Heart left ventricle (tissue), 16 donors: ENCODE measurements at regions not wholly inside any gene's neighbourhood (a gene's known extent, or its start where the extent isn't known, plus 50 kb on each side); places are given as distances from the start of the nearest gene placed in this dataset.

Experiments used
- ATAC-seq, 4 donors: fragments of 200-7000 bp; cut with Tn5 transposase; one replicate each; pipeline ENCODE4 v1.9.1; 2020 to 2022; ENCODE audit warnings: moderate library complexity in 4 of 4, mild to moderate bottlenecking in 3 of 4, moderate number of reproducible peaks in 1 of 4
- DNase-seq, 5 donors: peaks; one replicate each; pipeline ENCODE4 v3.0.0-alpha.2; 2020
- H3K27ac ChIP-seq, 12 donors: fragments of 200-600 bp; sonication (generic) in 4 of 12; one replicate each; pipeline versions ENCODE4 v1.5.0 to v1.8.0; 2016 to 2022; ENCODE audit warnings: mild to moderate bottlenecking in 2 of 12
- H3K27me3 ChIP-seq, 9 donors: fragments of 200-600 bp; sonication (generic) in 2 of 9; one replicate each; pipeline versions ENCODE4 v1.5.1 to v1.8.0; 2016 to 2022; ENCODE audit warnings: mild to moderate bottlenecking in 3 of 9
- H3K36me3 ChIP-seq, 9 donors: fragments of 200-600 bp; sonication (generic) in 2 of 9; one replicate each; pipeline versions ENCODE4 v1.5.0 to v1.8.0; 2018 to 2022; ENCODE audit warnings: mild to moderate bottlenecking in 2 of 9
- H3K4me1 ChIP-seq, 12 donors: fragments of 200-600 bp; sonication (generic) in 4 of 12; one replicate each; pipeline versions ENCODE4 v1.5.0 to v1.8.0; 2016 to 2022; ENCODE audit warnings: mild to moderate bottlenecking in 3 of 12
- H3K4me3 ChIP-seq, 12 donors: fragments of 200-600 bp; sonication (generic) in 4 of 12; one replicate each; pipeline versions ENCODE4 v1.5.0 to v1.8.0; 2017 to 2022; ENCODE audit warnings: mild to moderate bottlenecking in 9 of 12, moderate library complexity in 4 of 12
- H3K9me3 ChIP-seq, 12 donors: fragments of 200-600 bp; sonication (generic) in 4 of 12; one replicate each; pipeline versions ENCODE4 v1.5.0 to v1.8.0; 2016 to 2022; ENCODE audit warnings: mild to moderate bottlenecking in 1 of 12
- POLR2A ChIP-seq, 2 donors: fragments of 450-650 bp; IDR thresholded peaks; one replicate each; pipeline ENCODE4 v1.6.1; 2017; ENCODE audit warnings: antibody characterized with exemption in 2 of 2, mild to moderate bottlenecking in 2 of 2, moderate library complexity in 2 of 2
- WGBS, 4 donors: extraction: QIAGEN DNeasy Blood & Tissue Kit in 2 of 4; methylation state at CpG; one replicate each; pipeline versions ENCODE4 v1.1.5 to v1.1.7; 2013 to 2018; 5-methylcytosine and 5-hydroxymethylcytosine counted together
- intact Hi-C, 10 donors: fragments of 100-400 bp; cut with DNase I; formaldehyde crosslinking; loops; one replicate each; pipeline versions ENCODE4 v1.11.1 to v1.14.2; 2022
- microRNA counts, 2 donors: library from miRNA; unstranded; fragments of <30 nt; microRNA quantifications; one replicate each; lab custom pipeline; 2016
- microRNA-seq, 4 donors: library from miRNA; unstranded; fragments of <30 nt; microRNA quantifications; one replicate each; pipeline versions ENCODE4 to v1.2.0, GENCODE V29; 2017 to 2020
- TF ChIP-seq, protein P1 (sequence below), 12 donors: fragments of 200-600 bp; sonication (generic) in 4 of 12; IDR thresholded peaks; one replicate each; pipeline versions ENCODE4 v1.5.0 to v1.8.0; 2018 to 2022; ENCODE audit warnings: antibody characterized with exemption in 12 of 12, mild to moderate bottlenecking in 5 of 12
- donor health status: ischemic (EF 13 %, LVEDD 7.1; RV severe dilation, severe dysfunction).
- donor health status: healthy with polysubstance abuse.
- donor health status: DM: no; HTN: yes; CAD: no.
- donor health status: DM: no; HTN: no; CAD: no.
- donor health status: ischemic (EF 25% LVEDD 6.9; RV normal size, moderate dysfunction).
- donor health status: ischemic (EF 25% LVEDD 5.7; RV mildly dilated, moderate dysfunction).
- donor health status: healthy.
- donor health status: DM: yes; HTN: yes; CAD: no.
- donor health status: ischemic (EF 35%, LVEDD 5.7; RV mildly dilated, moderate dysfunction).
- donor health status: nonischemic (EF 11% LVEDD 7.7; RV severe dilation, severe dysfunction).
- donor health status: DM: yes; HTN: yes; CAD: no.
- donor health status: PGD.
- donor health status: ischemic (EF 29% LVEDD 5.4; RV normal size, mild dysfunction).
- donor health status: nonischemic (EF 23%, LVEDD 6.1; RV moderate dilation, normal function).

DNA sequence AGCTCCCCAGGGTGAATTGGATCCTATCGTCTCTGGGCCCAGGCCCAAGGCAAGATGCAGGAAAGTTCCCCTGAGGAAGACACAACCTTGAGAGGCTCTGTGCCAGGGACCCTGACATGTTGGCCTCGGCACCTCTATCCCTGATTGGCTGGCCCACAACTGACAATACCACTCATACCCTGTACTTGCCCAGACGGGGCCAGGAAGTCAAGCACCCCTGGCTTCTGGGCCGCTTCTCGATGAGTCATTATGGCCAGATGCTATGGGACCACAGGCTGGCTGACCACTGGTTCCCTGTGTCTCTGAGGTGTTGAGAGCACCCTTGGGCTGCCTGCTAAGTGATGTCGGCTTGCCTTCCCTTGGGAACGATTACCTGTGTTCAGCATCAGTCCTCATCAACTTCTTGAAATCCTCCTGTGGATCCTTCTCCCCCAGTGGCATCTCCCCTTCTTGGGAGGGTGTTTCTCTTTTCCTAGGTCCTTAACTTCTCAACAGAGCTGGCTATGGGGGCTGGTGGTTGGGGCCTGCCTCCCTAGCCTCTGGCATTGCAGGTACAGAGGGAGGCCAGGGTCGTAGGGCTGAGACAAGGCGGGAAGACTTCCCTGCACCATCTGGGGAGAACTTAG, 54.5 kb upstream of the MAMLD1 start:
- no peak overlapping the region for H3K4me3 ChIP-seq
- no peaks in the 10 kb centered on the region for H3K36me3 ChIP-seq
- H3K27me3 ChIP-seq = peaks cover 0 to 3% (median 0%) of the 10 kb centered on the region in 9 donors
- TF ChIP-seq, protein P1, sequence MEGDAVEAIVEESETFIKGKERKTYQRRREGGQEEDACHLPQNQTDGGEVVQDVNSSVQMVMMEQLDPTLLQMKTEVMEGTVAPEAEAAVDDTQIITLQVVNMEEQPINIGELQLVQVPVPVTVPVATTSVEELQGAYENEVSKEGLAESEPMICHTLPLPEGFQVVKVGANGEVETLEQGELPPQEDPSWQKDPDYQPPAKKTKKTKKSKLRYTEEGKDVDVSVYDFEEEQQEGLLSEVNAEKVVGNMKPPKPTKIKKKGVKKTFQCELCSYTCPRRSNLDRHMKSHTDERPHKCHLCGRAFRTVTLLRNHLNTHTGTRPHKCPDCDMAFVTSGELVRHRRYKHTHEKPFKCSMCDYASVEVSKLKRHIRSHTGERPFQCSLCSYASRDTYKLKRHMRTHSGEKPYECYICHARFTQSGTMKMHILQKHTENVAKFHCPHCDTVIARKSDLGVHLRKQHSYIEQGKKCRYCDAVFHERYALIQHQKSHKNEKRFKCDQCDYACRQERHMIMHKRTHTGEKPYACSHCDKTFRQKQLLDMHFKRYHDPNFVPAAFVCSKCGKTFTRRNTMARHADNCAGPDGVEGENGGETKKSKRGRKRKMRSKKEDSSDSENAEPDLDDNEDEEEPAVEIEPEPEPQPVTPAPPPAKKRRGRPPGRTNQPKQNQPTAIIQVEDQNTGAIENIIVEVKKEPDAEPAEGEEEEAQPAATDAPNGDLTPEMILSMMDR (IDR thresholded peaks at IDR 0.05) = no peak
- no peak for TF ChIP-seq POLR2A (IDR thresholded peaks at IDR 0.05)
- H3K4me1 ChIP-seq = no peaks in the 10 kb centered on the region
- 75 to 82% (median 80%) methylated on average over 7 to 9 of the region's 9 CpGs for WGBS, 4 donors
- intact Hi-C loops = no loop called here
- no peak for ATAC-seq
- H3K9me3 ChIP-seq = no peaks in the 10 kb centered on the region
- no peak for DNase-seq
- H3K27ac ChIP-seq = no peak overlapping the region

DNA sequence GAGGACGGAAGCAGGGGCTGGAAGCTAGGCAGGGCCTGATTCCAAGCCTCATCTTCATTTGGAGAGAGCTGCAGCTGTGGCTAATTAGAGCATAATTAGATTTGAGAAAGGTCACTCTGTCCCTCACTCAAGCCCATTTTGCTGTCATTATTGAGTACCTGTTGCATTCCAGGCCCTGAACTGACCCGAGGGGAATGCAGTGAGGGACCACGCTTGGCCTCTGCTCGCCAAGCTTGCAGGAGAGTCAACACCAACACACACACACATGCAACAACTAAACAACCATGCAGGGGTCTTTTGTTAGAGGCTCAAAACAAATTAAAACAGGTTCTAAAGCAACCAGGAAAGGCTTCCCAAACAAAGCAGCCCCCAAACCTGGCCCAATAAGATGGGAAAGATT, 52.7 kb upstream of the MAMLD1 start:
- intact Hi-C loops = no loop called here
- no peaks in the 10 kb centered on the region for H3K36me3 ChIP-seq
- WGBS, 4 donors = 81 to 98% (median 89%) methylated on average over 4 of the region's 4 CpGs
- H3K4me1 ChIP-seq = no peaks in the 10 kb centered on the region
- no peaks in the 10 kb centered on the region for H3K9me3 ChIP-seq
- no peak for ATAC-seq
- H3K4me3 ChIP-seq = no peak overlapping the region
- TF ChIP-seq, protein P1 (IDR thresholded peaks at IDR 0.05) = no peak
- no peak for TF ChIP-seq POLR2A (IDR thresholded peaks at IDR 0.05)
- no peak overlapping the region for H3K27ac ChIP-seq
- no peak for DNase-seq
- peaks cover 0 to 3% (median 0%) of the 10 kb centered on the region in 9 donors for H3K27me3 ChIP-seq

GRCh38 chrX:150310881-150311280, 52.2 kb upstream of the MAMLD1 start:
- TF ChIP-seq, protein P1 (IDR thresholded peaks at IDR 0.05) = no peak
- intact Hi-C loops = no loop called here
- Histone ChIP-seq H3K4me1 (no peaks in the 10 kb centered on the region), H3K36me3 (no peaks in the 10 kb centered on the region), H3K27ac (no peak overlapping the region), H3K9me3 (no peaks in the 10 kb centered on the region), H3K4me3 (no peak overlapping the region), H3K27me3 (peaks cover 0 to 3% (median 0%) of the 10 kb centered on the region in 9 donors)
- no peak for DNase-seq
- ATAC-seq = no peak
- 70 to 94% (median 83%) methylated on average over 1 of the region's 1 CpG for WGBS, 4 donors

- DNase-seq (no peak), ATAC-seq (no peak)
- Histone ChIP-seq H3K4me3 (no peak overlapping the region), H3K36me3 (no peaks in the 10 kb centered on the region), H3K27me3 (no peaks in the 10 kb centered on the region), H3K9me3 (no peaks in the 10 kb centered on the region), H3K27ac (no peak overlapping the region), H3K4me1 (no peaks in the 10 kb centered on the region)
- intact Hi-C loops = no loop called here
- no peak for TF ChIP-seq POLR2A (IDR thresholded peaks at IDR 0.05)
- TF ChIP-seq, protein P1 (IDR thresholded peaks at IDR 0.05) = no peak
- 40 to 64% (median 58%) methylated on average over 3 of the region's 3 CpGs for WGBS, 4 donors
Observed at GRCh38 chrX:150312931-150313330, 50.2 kb upstream of the MAMLD1 start.

MicroRNAs in the stretch of these regions (microRNA counts, 767-probe panel; counts per million panel counts)
- 0 to 71.6 counts per million in 2 donors for microRNA hsa-miR-2114-5p (lab: Ali Mortazavi, UCI)

Small RNA genes lying in the stretch of these regions (microRNA-seq; reads per million reads assigned to microRNA genes)
- 0 to 0.70 (median 0) reads per million in 4 donors for gene MIR2114
